ENCODE measurements at regions not wholly inside any gene's neighbourhood (a gene's known extent, or its start where the extent isn't known, plus 50 kb on each side); places are given as distances from the start of the nearest gene placed in this dataset.
"Not testable (repeated sequence)": the region's sequence is repeated elsewhere in the genome, so short reads cannot be mapped to it uniquely, and the experiment has no call there.

GRCh38 chr2:7632420-7632819 lies 715.2 kb downstream of the RNF144A start:
- Mint-ChIP-seq H3K4me1 (ENCODE audit: low read depth) (no peaks in the 10 kb centered on the region), H3K27me3 (no peaks in the 10 kb centered on the region), H3K9me3 (peaks cover 13% of the 10 kb centered on the region), H3K4me3 (no peak overlapping the region), H3K36me3 (ENCODE audit: low read depth) (no peaks in the 10 kb centered on the region), H3K27ac (no peak overlapping the region)

- H3K27ac Mint-ChIP-seq, result no peak overlapping the region
Measured at GRCh38 chr2:7633566-7634153, 716.4 kb downstream of the RNF144A start.

GRCh38 chr2:7634409-7634808 lies 717.2 kb downstream of the RNF144A start:
- H3K4me1 Mint-ChIP-seq (ENCODE audit: low read depth), result no peaks in the 10 kb centered on the region
- H3K9me3 Mint-ChIP-seq, result peaks cover 13% of the 10 kb centered on the region
- no peak overlapping the region for H3K27ac Mint-ChIP-seq
- H3K27me3 Mint-ChIP-seq, result no peaks in the 10 kb centered on the region
- H3K4me3 Mint-ChIP-seq, result no peak overlapping the region
- no peaks in the 10 kb centered on the region for H3K36me3 Mint-ChIP-seq (ENCODE audit: low read depth)

More at GRCh38 chr2:7633566-7634153, 716.4 kb downstream of the RNF144A start:
- peaks cover 13% of the 10 kb centered on the region for H3K9me3 Mint-ChIP-seq
- H3K27me3 Mint-ChIP-seq, result no peaks in the 10 kb centered on the region
- H3K4me3 Mint-ChIP-seq, result no peak overlapping the region
- no peaks in the 10 kb centered on the region for H3K36me3 Mint-ChIP-seq (ENCODE audit: low read depth)
- no peaks in the 10 kb centered on the region for H3K4me1 Mint-ChIP-seq (ENCODE audit: low read depth)

GRCh38 chr2:7639476-7639875 lies 722.3 kb downstream of the RNF144A start:
- H3K9me3 Mint-ChIP-seq, result peaks cover 16% of the 10 kb centered on the region

GRCh38 chr2:7641272-7641671 lies 724.1 kb downstream of the RNF144A start:
- H3K4me1 Mint-ChIP-seq (ENCODE audit: low read depth); H3K27ac Mint-ChIP-seq; H3K27me3 Mint-ChIP-seq; H3K4me3 Mint-ChIP-seq: not testable (repeated sequence)
- Mint-ChIP-seq H3K36me3 (ENCODE audit: low read depth) (peaks cover 11% of the 10 kb centered on the region), H3K9me3 (peaks cover 16% of the 10 kb centered on the region)

More at GRCh38 chr2:7639476-7639875, 722.3 kb downstream of the RNF144A start:
- peaks cover 11% of the 10 kb centered on the region for H3K36me3 Mint-ChIP-seq (ENCODE audit: low read depth)
- no peaks in the 10 kb centered on the region for H3K4me1 Mint-ChIP-seq (ENCODE audit: low read depth)
- H3K4me3 Mint-ChIP-seq, result no peak overlapping the region
- H3K27ac Mint-ChIP-seq, result no peak overlapping the region
- H3K27me3 Mint-ChIP-seq, result no peaks in the 10 kb centered on the region

- Mint-ChIP-seq H3K4me1 (ENCODE audit: low read depth) (peaks cover 24% of the 10 kb centered on the region), H3K9me3 (peaks cover 18% of the 10 kb centered on the region), H3K4me3 (no peak overlapping the region), H3K27me3 (no peaks in the 10 kb centered on the region), H3K36me3 (ENCODE audit: low read depth) (peaks cover 11% of the 10 kb centered on the region), H3K27ac (no peak overlapping the region)
Measured at GRCh38 chr2:7646024-7646423, 728.8 kb downstream of the RNF144A start.

- peaks cover 28% of the 10 kb centered on the region for H3K4me1 Mint-ChIP-seq (ENCODE audit: low read depth)
- H3K27me3 Mint-ChIP-seq, result no peaks in the 10 kb centered on the region
- H3K27ac Mint-ChIP-seq, result no peak overlapping the region
- peaks cover 11% of the 10 kb centered on the region for H3K36me3 Mint-ChIP-seq (ENCODE audit: low read depth)
- no peak overlapping the region for H3K4me3 Mint-ChIP-seq
- peaks cover 18% of the 10 kb centered on the region for H3K9me3 Mint-ChIP-seq
Measured at GRCh38 chr2:7646661-7647060, 729.4 kb downstream of the RNF144A start.

- Mint-ChIP-seq H3K4me1 (ENCODE audit: low read depth) (peaks cover 28% of the 10 kb centered on the region), H3K36me3 (ENCODE audit: low read depth) (peaks cover 4% of the 10 kb centered on the region), H3K4me3 (no peak overlapping the region), H3K27ac (no peak overlapping the region), H3K27me3 (no peaks in the 10 kb centered on the region), H3K9me3 (peaks cover 12% of the 10 kb centered on the region)
Measured at GRCh38 chr2:7648221-7648795, 731.1 kb downstream of the RNF144A start.

- Mint-ChIP-seq H3K27me3 (no peaks in the 10 kb centered on the region), H3K4me1 (ENCODE audit: low read depth) (peaks cover 28% of the 10 kb centered on the region), H3K27ac (peak overlapping the region; percentile 79), H3K9me3 (peaks cover 12% of the 10 kb centered on the region), H3K36me3 (ENCODE audit: low read depth) (peaks cover 4% of the 10 kb centered on the region), H3K4me3 (peak overlapping the region; percentile 24)
Measured at GRCh38 chr2:7649461-7650228, 732.4 kb downstream of the RNF144A start.

GRCh38 chr2:7653617-7654016 lies 736.4 kb downstream of the RNF144A start:
- Mint-ChIP-seq H3K4me3 (no peak overlapping the region), H3K9me3 (peaks cover 12% of the 10 kb centered on the region), H3K27me3 (no peaks in the 10 kb centered on the region), H3K27ac (no peak overlapping the region), H3K36me3 (ENCODE audit: low read depth) (peaks cover 4% of the 10 kb centered on the region), H3K4me1 (ENCODE audit: low read depth) (peaks cover 32% of the 10 kb centered on the region)

- Mint-ChIP-seq H3K36me3 (ENCODE audit: low read depth) (peaks cover 4% of the 10 kb centered on the region), H3K4me3 (no peak overlapping the region), H3K9me3 (peaks cover 15% of the 10 kb centered on the region), H3K4me1 (ENCODE audit: low read depth) (peaks cover 21% of the 10 kb centered on the region), H3K27me3 (no peaks in the 10 kb centered on the region), H3K27ac (no peak overlapping the region)
Measured at GRCh38 chr2:7655629-7656028, 738.4 kb downstream of the RNF144A start.

- not testable (repeated sequence) for H3K27me3 Mint-ChIP-seq; H3K4me3 Mint-ChIP-seq; H3K27ac Mint-ChIP-seq; H3K36me3 Mint-ChIP-seq (ENCODE audit: low read depth)
- Mint-ChIP-seq H3K4me1 (ENCODE audit: low read depth) (peaks cover 13% of the 10 kb centered on the region), H3K9me3 (peaks cover 14% of the 10 kb centered on the region)
Measured at GRCh38 chr2:7657526-7657925, 740.3 kb downstream of the RNF144A start.

- H3K4me1 Mint-ChIP-seq (ENCODE audit: low read depth), result peaks cover 13% of the 10 kb centered on the region
- H3K36me3 Mint-ChIP-seq (ENCODE audit: low read depth), result no peaks in the 10 kb centered on the region
- H3K27ac Mint-ChIP-seq, result no peak overlapping the region
- H3K27me3 Mint-ChIP-seq, result no peaks in the 10 kb centered on the region
- peaks cover 14% of the 10 kb centered on the region for H3K9me3 Mint-ChIP-seq
- H3K4me3 Mint-ChIP-seq, result no peak overlapping the region
Measured at GRCh38 chr2:7658486-7658885, 741.3 kb downstream of the RNF144A start.

GRCh38 chr2:7660816-7661215 lies 743.6 kb downstream of the RNF144A start:
- Mint-ChIP-seq H3K36me3 (ENCODE audit: low read depth) (no peaks in the 10 kb centered on the region), H3K4me3 (no peak overlapping the region), H3K9me3 (peaks cover 14% of the 10 kb centered on the region), H3K27me3 (no peaks in the 10 kb centered on the region), H3K27ac (peak overlapping the region; percentile 12), H3K4me1 (ENCODE audit: low read depth) (peaks cover 13% of the 10 kb centered on the region)

GRCh38 chr2:7661502-7661901 lies 744.3 kb downstream of the RNF144A start:
- Mint-ChIP-seq H3K4me1 (ENCODE audit: low read depth) (peaks cover 11% of the 10 kb centered on the region), H3K9me3 (peaks cover 14% of the 10 kb centered on the region), H3K36me3 (ENCODE audit: low read depth) (no peaks in the 10 kb centered on the region), H3K4me3 (no peak overlapping the region), H3K27ac (no peak overlapping the region), H3K27me3 (no peaks in the 10 kb centered on the region)
